ENCODE measurements at regions not wholly inside any gene's neighbourhood (a gene's known extent, or its start where the extent isn't known, plus 50 kb on each side); places are given as distances from the start of the nearest gene placed in this dataset.
"Not testable (repeated sequence)": the region's sequence is repeated elsewhere in the genome, so short reads cannot be mapped to it uniquely, and the experiment has no call there.

DNA sequence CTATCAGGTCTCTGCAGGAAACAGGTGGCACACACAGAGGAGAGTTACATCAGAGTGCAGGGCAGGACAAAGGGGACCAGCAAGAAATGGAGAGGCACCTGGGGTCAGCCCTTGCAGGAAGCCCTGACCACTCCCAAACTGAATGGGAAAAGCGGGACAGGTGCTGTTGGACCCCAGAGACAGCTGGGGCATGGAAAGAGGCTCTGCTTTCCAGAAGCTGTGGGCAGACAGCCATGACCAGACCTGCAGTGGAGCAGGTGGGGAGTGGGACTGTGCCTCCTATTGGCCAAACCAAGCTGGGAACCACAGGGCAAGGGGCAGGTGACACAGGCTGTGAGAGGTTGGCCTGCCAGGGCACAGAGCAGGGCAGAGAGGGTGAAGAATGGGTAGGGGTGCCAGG is 125.8 kb downstream of the BOD1 start:
- ATAC-seq (ENCODE audit: low FRiP score in 2 of 2) (no peak), DNase-seq (no peak)
- H3K9me3 ChIP-seq: no peaks in the 10 kb centered on the region
- no peak overlapping the region for H3K27ac ChIP-seq
- H3K4me3 ChIP-seq: no peak overlapping the region
- no peaks in the 10 kb centered on the region for H3K36me3 ChIP-seq
- 75 to 87% methylated on average over 1 of the region's 1 CpG for WGBS, 2 donors
- H3K4me1 ChIP-seq: no peaks in the 10 kb centered on the region
- TF ChIP-seq POLR2A (IDR thresholded peaks at IDR 0.05): no peak
- no peak for TF ChIP-seq POLR2AphosphoS5 (IDR thresholded peaks at IDR 0.05)
- no peak for TF ChIP-seq EP300 (IDR thresholded peaks at IDR 0.05)
- no peak for TF ChIP-seq CTCF (IDR thresholded peaks at IDR 0.05)
- no peaks in the 10 kb centered on the region for H3K27me3 ChIP-seq

- WGBS, 2 donors: 44 to 50% methylated on average over 5 of the region's 5 CpGs
- TF ChIP-seq CTCF (IDR thresholded peaks at IDR 0.05) (no peak), POLR2AphosphoS5 (IDR thresholded peaks at IDR 0.05) (no peak), POLR2A (IDR thresholded peaks at IDR 0.05) (no peak), EP300 (IDR thresholded peaks at IDR 0.05) (no peak)
- Histone ChIP-seq H3K27ac (no peak overlapping the region), H3K4me3 (no peak overlapping the region), H3K4me1 (no peaks in the 10 kb centered on the region), H3K27me3 (no peaks in the 10 kb centered on the region), H3K36me3 (no peaks in the 10 kb centered on the region), H3K9me3 (no peaks in the 10 kb centered on the region)
- DNase-seq (no peak), ATAC-seq (ENCODE audit: low FRiP score in 2 of 2) (no peak)
These were observed 128.3 kb downstream of the BOD1 start for GRCh38 chr5:173488144-173488543.

DNA sequence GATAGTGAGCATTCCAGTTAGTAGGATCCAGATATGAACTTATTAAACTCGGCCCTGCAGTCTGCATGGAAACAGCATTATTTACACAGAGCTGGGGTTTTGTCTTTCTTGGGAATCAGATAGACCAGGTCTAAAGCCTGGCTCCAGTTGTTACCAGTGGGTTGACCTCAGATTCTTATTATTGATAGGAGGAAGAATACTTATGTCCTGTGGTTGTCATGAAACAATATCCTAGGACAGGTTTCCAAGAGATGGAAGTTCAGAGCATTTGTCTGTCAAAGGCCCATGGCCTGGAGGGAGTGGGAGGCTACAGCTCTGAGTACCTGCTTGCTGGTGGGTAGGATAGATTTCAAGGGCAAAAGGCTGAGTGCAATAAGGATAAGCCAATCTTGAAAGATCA is 129.2 kb downstream of the BOD1 start:
- Histone ChIP-seq H3K4me3 (no peak overlapping the region), H3K9me3 (no peaks in the 10 kb centered on the region), H3K36me3 (no peaks in the 10 kb centered on the region), H3K4me1 (no peaks in the 10 kb centered on the region), H3K27me3 (no peaks in the 10 kb centered on the region), H3K27ac (no peak overlapping the region)
- TF ChIP-seq POLR2A (IDR thresholded peaks at IDR 0.05) (no peak), CTCF (IDR thresholded peaks at IDR 0.05) (no peak), EP300 (IDR thresholded peaks at IDR 0.05) (no peak), POLR2AphosphoS5 (IDR thresholded peaks at IDR 0.05) (no peak)
- ATAC-seq (ENCODE audit: low FRiP score in 2 of 2) (no peak), DNase-seq (no peak)
- WGBS, 2 donors: 55 to 63% methylated on average over 1 of the region's 1 CpG

DNA sequence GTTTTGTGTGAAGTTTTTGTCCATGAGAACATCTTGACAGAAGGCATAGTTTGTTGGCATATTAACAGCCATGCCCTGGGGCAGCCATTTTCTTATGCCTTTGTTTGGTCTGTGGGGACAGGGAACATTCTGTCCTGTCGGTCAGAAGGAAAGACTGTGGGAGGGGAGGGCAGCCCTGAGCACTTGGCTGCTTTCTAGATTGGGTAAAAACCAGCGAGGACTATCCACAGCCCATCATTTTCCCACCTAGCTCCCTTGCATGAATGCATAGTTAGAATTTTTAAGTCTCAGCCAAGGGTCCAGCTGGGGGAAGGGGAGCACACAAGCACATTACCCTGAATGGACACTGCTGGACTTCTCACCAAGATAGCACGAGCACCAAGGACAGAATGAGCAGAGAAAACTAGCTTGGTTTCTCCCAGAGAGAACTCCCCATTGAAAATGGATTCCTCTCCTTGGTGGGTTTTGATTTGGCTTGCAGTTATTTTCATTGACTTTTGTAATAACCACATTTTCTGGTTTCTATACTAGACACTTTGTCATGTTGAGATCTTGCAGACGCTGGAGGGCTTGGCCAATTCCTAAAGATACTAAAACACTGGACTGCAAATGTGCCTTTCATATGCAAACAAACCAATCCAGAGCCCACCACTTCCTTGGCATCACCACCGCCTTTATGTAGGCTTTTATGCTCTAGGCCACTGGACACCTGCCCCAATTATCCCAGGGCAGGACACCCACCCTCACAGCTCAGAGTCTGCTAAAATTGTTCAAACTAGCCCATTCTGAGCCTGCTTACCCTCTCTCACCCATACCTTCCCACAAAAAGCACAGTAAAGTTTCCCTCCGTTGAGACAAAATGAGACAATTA is 129.9 kb downstream of the BOD1 start:
- Histone ChIP-seq H3K27ac (no peak overlapping the region), H3K9me3 (no peaks in the 10 kb centered on the region), H3K4me3 (no peak overlapping the region), H3K4me1 (no peaks in the 10 kb centered on the region), H3K36me3 (no peaks in the 10 kb centered on the region), H3K27me3 (no peaks in the 10 kb centered on the region)
- TF ChIP-seq CTCF (IDR thresholded peaks at IDR 0.05) (no peak), POLR2A (IDR thresholded peaks at IDR 0.05) (no peak), POLR2AphosphoS5 (IDR thresholded peaks at IDR 0.05) (no peak), EP300 (IDR thresholded peaks at IDR 0.05) (no peak)
- WGBS, 2 donors: 60 to 73% methylated on average over 6 of the region's 6 CpGs
- ATAC-seq (ENCODE audit: low FRiP score in 2 of 2) (no peak), DNase-seq (no peak)

DNA sequence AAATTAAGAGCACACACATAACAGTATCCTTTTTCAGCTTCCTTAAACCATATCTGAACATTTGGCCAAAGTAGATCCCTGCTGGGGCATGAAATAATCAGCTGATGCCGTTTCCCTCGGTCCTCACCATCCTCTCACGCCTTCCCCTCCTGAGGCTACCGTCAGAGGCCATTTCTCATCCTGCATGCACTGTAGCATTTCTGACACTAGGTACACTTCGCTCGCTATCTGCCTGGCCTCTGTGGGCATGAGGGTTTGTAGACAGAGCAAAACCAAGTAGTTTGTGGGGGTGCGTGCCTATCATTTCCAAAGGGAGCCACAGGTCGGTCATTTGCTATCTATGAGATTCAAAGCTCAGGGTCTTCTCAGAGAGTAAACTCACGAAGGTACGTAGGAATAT is 131.9 kb downstream of the BOD1 start:
- H3K4me1 ChIP-seq: no peaks in the 10 kb centered on the region
- H3K4me3 ChIP-seq: no peak overlapping the region
- 82 to 89% methylated on average over 9 to 10 of the region's 10 CpGs for WGBS, 2 donors
- no peak overlapping the region for H3K27ac ChIP-seq
- no peaks in the 10 kb centered on the region for H3K27me3 ChIP-seq
- no peaks in the 10 kb centered on the region for H3K36me3 ChIP-seq
- ATAC-seq (ENCODE audit: low FRiP score in 2 of 2) (no peak), DNase-seq (no peak)
- H3K9me3 ChIP-seq: no peaks in the 10 kb centered on the region
- TF ChIP-seq POLR2A (IDR thresholded peaks at IDR 0.05): no peak
- no peak for TF ChIP-seq CTCF (IDR thresholded peaks at IDR 0.05)
- no peak for TF ChIP-seq POLR2AphosphoS5 (IDR thresholded peaks at IDR 0.05)
- no peak for TF ChIP-seq EP300 (IDR thresholded peaks at IDR 0.05)

GRCh38 chr5:173483599-173483998 is 132.9 kb downstream of the BOD1 start:
- 55 to 100% methylated on average over 3 of the region's 3 CpGs for WGBS, 2 donors
- not testable (repeated sequence) for ATAC-seq (ENCODE audit: low FRiP score in 2 of 2); H3K36me3 ChIP-seq; DNase-seq; H3K4me3 ChIP-seq; H3K27me3 ChIP-seq; H3K9me3 ChIP-seq; H3K4me1 ChIP-seq; H3K27ac ChIP-seq
